Suprapubic skin (tissue), 4 donors: ENCODE measurements at regions not wholly inside any gene's neighbourhood (a gene's known extent, or its start where the extent isn't known, plus 50 kb on each side); places are given as distances from the start of the nearest gene placed in this dataset.

Source experiments
- DNase-seq, 2 donors: peaks; one replicate each; pipeline ENCODE4 v3.0.0-alpha.2; 2019; ENCODE audit warnings: low spot score in 2 of 2
- H3K27ac ChIP-seq: fragments of 200-600 bp; sonication (generic); one replicate; pipeline ENCODE4 v1.5.1; 2019
- H3K27me3 ChIP-seq: fragments of 200-600 bp; sonication (generic); one replicate; pipeline ENCODE4 v1.5.1; 2019
- H3K36me3 ChIP-seq: fragments of 200-600 bp; sonication (generic); one replicate; pipeline ENCODE4 v1.5.1; 2019
- H3K4me1 ChIP-seq: fragments of 200-600 bp; sonication (generic); one replicate; pipeline ENCODE4 v1.5.1; 2019
- H3K4me3 ChIP-seq: fragments of 200-600 bp; sonication (generic); one replicate; pipeline ENCODE4 v1.5.1; 2019; ENCODE audit warnings: mild to moderate bottlenecking
- H3K9me3 ChIP-seq: fragments of 200-600 bp; sonication (generic); one replicate; pipeline ENCODE4 v1.5.1; 2019
- EP300 ChIP-seq: sonication (generic); formaldehyde crosslinking; IDR thresholded peaks from one replicate; pipeline ENCODE4 v1.6.1; 2017; ENCODE audit warnings: antibody characterized with exemption
- POLR2A ChIP-seq, 2 donors: fragments of 450-650 bp; IDR thresholded peaks; one replicate each; pipeline ENCODE4 v1.6.1; 2017; ENCODE audit warnings: antibody characterized with exemption in 2 of 2, mild to moderate bottlenecking in 2 of 2, moderate library complexity in 2 of 2
- POLR2AphosphoS5 ChIP-seq, 3 donors: sonication (generic); formaldehyde crosslinking; IDR thresholded peaks; one replicate each; pipeline ENCODE4 v1.6.1; 2017; ENCODE audit warnings: antibody characterized with exemption in 3 of 3
- WGBS: methylation state at CpG from one replicate; pipeline ENCODE4 v1.1.5; 2018; 5-methylcytosine and 5-hydroxymethylcytosine counted together
- TF ChIP-seq, protein P1 (sequence below), 2 donors: fragments of 200-600 bp in 1 of 2; fragments of 450-650 bp in 1 of 2; sonication (generic) in 1 of 2; IDR thresholded peaks; one replicate each; pipeline ENCODE4 v1.5.1; 2016 to 2019; ENCODE audit warnings: antibody characterized with exemption in 2 of 2, mild to moderate bottlenecking in 1 of 2, moderate library complexity in 1 of 2

GRCh38 chr1:25031601-25031965, 101.5 kb upstream of the RUNX3 start:
- DNase-seq: no peak
- Histone ChIP-seq H3K4me3 (no peak overlapping the region), H3K4me1 (peaks cover 15% of the 10 kb centered on the region), H3K36me3 (no peaks in the 10 kb centered on the region), H3K27ac (no peak overlapping the region), H3K9me3 (no peaks in the 10 kb centered on the region), H3K27me3 (peaks cover 20% of the 10 kb centered on the region)
- WGBS: 54% methylated on average over 8 of the region's 8 CpGs
- TF ChIP-seq POLR2AphosphoS5 (IDR thresholded peaks at IDR 0.05) (no peak), POLR2A (IDR thresholded peaks at IDR 0.05) (no peak)
- TF ChIP-seq, protein P1, sequence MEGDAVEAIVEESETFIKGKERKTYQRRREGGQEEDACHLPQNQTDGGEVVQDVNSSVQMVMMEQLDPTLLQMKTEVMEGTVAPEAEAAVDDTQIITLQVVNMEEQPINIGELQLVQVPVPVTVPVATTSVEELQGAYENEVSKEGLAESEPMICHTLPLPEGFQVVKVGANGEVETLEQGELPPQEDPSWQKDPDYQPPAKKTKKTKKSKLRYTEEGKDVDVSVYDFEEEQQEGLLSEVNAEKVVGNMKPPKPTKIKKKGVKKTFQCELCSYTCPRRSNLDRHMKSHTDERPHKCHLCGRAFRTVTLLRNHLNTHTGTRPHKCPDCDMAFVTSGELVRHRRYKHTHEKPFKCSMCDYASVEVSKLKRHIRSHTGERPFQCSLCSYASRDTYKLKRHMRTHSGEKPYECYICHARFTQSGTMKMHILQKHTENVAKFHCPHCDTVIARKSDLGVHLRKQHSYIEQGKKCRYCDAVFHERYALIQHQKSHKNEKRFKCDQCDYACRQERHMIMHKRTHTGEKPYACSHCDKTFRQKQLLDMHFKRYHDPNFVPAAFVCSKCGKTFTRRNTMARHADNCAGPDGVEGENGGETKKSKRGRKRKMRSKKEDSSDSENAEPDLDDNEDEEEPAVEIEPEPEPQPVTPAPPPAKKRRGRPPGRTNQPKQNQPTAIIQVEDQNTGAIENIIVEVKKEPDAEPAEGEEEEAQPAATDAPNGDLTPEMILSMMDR (IDR thresholded peaks at IDR 0.05): no peak

GRCh38 chr1:25030674-25031589, 100.9 kb upstream of the RUNX3 start:
- H3K4me3 ChIP-seq: no peak overlapping the region
- peaks cover 20% of the 10 kb centered on the region for H3K27me3 ChIP-seq
- no peak for TF ChIP-seq POLR2A (IDR thresholded peaks at IDR 0.05)
- TF ChIP-seq, protein P1 (IDR thresholded peaks at IDR 0.05): no peak
- TF ChIP-seq EP300: no peak
- TF ChIP-seq POLR2AphosphoS5 (IDR thresholded peaks at IDR 0.05): no peak
- no peaks in the 10 kb centered on the region for H3K36me3 ChIP-seq
- DNase-seq: no peak
- 56% methylated on average over 6 of the region's 6 CpGs for WGBS
- H3K4me1 ChIP-seq: peaks cover 15% of the 10 kb centered on the region
- H3K9me3 ChIP-seq: no peaks in the 10 kb centered on the region
- H3K27ac ChIP-seq: no peak overlapping the region

DNA sequence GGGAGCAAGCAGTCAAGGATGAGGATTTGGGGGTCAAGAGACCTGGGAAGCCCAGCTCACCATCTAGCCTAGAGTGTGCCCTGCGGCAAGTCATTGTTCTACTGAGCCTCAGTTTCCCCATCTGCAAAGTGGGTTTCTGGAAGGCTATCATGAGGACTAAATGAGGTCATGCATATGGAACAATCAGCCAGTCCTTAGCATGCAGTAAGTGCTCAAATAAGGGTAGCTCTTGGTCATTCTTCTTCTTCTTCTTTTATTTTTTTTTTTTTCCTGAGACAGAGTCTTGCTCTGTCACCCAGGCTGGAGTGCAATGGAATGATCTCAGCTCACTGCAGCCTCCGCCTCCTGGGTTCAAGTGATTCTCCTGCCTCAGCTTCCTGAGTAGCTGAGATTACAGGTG, 99.9 kb upstream of the RUNX3 start:
- Histone ChIP-seq H3K4me1 (peaks cover 15% of the 10 kb centered on the region), H3K9me3 (no peaks in the 10 kb centered on the region), H3K4me3 (no peak overlapping the region), H3K27ac (no peak overlapping the region), H3K36me3 (no peaks in the 10 kb centered on the region), H3K27me3 (peaks cover 20% of the 10 kb centered on the region)
- WGBS: 95% methylated on average over 2 of the region's 2 CpGs
- no peak for DNase-seq
- TF ChIP-seq POLR2AphosphoS5 (IDR thresholded peaks at IDR 0.05) (no peak), EP300 (no peak), POLR2A (IDR thresholded peaks at IDR 0.05) (no peak)
- TF ChIP-seq, protein P1 (IDR thresholded peaks at IDR 0.05): no peak

DNA sequence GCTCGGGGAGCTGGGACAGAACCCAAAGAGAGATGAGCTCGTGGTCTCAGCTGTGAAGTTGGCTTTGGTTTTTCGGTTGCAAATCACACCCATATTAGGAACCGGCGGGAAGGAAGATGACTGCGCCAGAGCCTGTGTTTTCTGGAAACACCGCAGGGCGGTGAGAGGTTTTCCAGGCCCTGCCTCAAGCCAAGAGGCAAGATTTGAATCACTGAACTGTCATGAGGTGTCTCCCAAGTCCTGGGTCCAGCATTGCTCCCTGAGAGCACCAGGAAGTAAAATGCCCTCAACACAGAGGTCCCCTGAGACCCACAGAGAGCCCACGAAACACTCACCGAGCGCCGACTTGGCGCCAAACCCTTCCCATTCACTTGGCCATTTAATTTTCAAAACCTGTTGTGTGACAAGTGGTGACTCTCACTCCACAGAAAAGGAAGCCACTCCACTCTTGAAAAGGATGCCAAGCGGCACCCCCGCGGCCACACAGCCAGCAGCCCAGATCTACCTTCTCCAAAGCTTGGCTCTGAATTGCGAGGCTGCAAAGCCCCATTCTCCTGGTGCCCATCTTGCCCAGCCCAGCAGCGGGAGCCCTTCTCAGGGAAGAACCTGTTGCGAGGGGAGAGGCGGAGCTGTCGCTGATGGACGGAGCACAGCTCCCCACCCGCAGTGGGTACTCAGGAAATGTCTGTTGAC, 99.0 kb upstream of the RUNX3 start:
- H3K27ac ChIP-seq: no peak overlapping the region
- no peaks in the 10 kb centered on the region for H3K36me3 ChIP-seq
- H3K4me1 ChIP-seq: peaks cover 15% of the 10 kb centered on the region
- peaks cover 20% of the 10 kb centered on the region for H3K27me3 ChIP-seq
- H3K9me3 ChIP-seq: no peaks in the 10 kb centered on the region
- TF ChIP-seq POLR2A (IDR thresholded peaks at IDR 0.05) (no peak), EP300 (no peak), POLR2AphosphoS5 (IDR thresholded peaks at IDR 0.05) (no peak)
- TF ChIP-seq, protein P1 (IDR thresholded peaks at IDR 0.05): no peak
- no peak for DNase-seq
- 60% methylated on average over 22 of the region's 23 CpGs for WGBS
- no peak overlapping the region for H3K4me3 ChIP-seq

DNA sequence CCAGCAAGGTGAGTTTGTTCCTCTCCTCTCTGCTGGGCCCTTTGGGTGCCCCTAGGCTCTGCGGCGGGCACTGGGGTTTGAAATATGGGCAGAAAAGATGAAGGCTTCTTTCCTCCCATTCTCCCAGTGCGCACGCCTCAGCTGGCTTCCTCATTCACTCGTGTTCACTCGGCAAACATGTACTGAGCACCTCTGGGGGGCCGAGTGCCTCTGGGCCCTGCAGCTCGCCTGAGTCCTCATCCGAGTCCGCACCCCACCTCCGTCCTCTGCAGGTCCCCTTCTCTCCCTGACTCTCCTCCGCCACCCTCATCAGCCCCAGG, 98.5 kb upstream of the RUNX3 start:
- no peaks in the 10 kb centered on the region for H3K9me3 ChIP-seq
- H3K4me3 ChIP-seq: no peak overlapping the region
- H3K36me3 ChIP-seq: no peaks in the 10 kb centered on the region
- no peak for TF ChIP-seq EP300
- TF ChIP-seq, protein P1 (IDR thresholded peaks at IDR 0.05): no peak
- TF ChIP-seq POLR2A (IDR thresholded peaks at IDR 0.05): no peak
- no peak for TF ChIP-seq POLR2AphosphoS5 (IDR thresholded peaks at IDR 0.05)
- 81% methylated on average over 10 of the region's 12 CpGs for WGBS
- no peak for DNase-seq
- H3K27ac ChIP-seq: no peak overlapping the region
- peaks cover 15% of the 10 kb centered on the region for H3K4me1 ChIP-seq
- H3K27me3 ChIP-seq: peaks cover 20% of the 10 kb centered on the region
